ENCODE measurements at regions not wholly inside any gene's neighbourhood (a gene's known extent, or its start where the extent isn't known, plus 50 kb on each side); places are given as distances from the start of the nearest gene placed in this dataset.

GRCh38 chr3:187980861-187981260, 173.1 kb upstream of the LPP start:
- no peak for DNase-seq
- Mint-ChIP-seq H3K9me3 (ENCODE audit: unreplicated experiment) (no peaks in the 10 kb centered on the region), H3K27ac (ENCODE audit: unreplicated experiment) (no peak overlapping the region), H3K27me3 (ENCODE audit: unreplicated experiment) (no peaks in the 10 kb centered on the region), H3K36me3 (ENCODE audit: unreplicated experiment) (no peaks in the 10 kb centered on the region), H3K4me1 (ENCODE audit: low read depth, unreplicated experiment) (peaks cover 5% of the 10 kb centered on the region), H3K4me3 (ENCODE audit: unreplicated experiment) (no peak overlapping the region)
- no peak for TF ChIP-seq CTCF (IDR thresholded peaks at IDR 0.05; ENCODE audit: partially characterized antibody, unreplicated experiment)

- Mint-ChIP-seq H3K4me1 (ENCODE audit: low read depth, unreplicated experiment) (peaks cover 5% of the 10 kb centered on the region), H3K4me3 (ENCODE audit: unreplicated experiment) (no peak overlapping the region), H3K9me3 (ENCODE audit: unreplicated experiment) (no peaks in the 10 kb centered on the region), H3K27ac (ENCODE audit: unreplicated experiment) (no peak overlapping the region), H3K36me3 (ENCODE audit: unreplicated experiment) (no peaks in the 10 kb centered on the region), H3K27me3 (ENCODE audit: unreplicated experiment) (no peaks in the 10 kb centered on the region)
- no peak for DNase-seq
- TF ChIP-seq CTCF (IDR thresholded peaks at IDR 0.05; ENCODE audit: partially characterized antibody, unreplicated experiment), result no peak
These were observed 171.8 kb upstream of the LPP start for GRCh38 chr3:187982142-187982541.

GRCh38 chr3:187983484-187984124, 170.4 kb upstream of the LPP start:
- H3K4me3 Mint-ChIP-seq (ENCODE audit: unreplicated experiment), result no peak overlapping the region
- peaks cover 5% of the 10 kb centered on the region for H3K4me1 Mint-ChIP-seq (ENCODE audit: low read depth, unreplicated experiment)
- H3K36me3 Mint-ChIP-seq (ENCODE audit: unreplicated experiment), result no peaks in the 10 kb centered on the region
- H3K27ac Mint-ChIP-seq (ENCODE audit: unreplicated experiment), result no peak overlapping the region
- H3K9me3 Mint-ChIP-seq (ENCODE audit: unreplicated experiment), result no peaks in the 10 kb centered on the region
- DNase-seq, result no peak
- no peak for TF ChIP-seq CTCF (IDR thresholded peaks at IDR 0.05; ENCODE audit: partially characterized antibody, unreplicated experiment)
- no peaks in the 10 kb centered on the region for H3K27me3 Mint-ChIP-seq (ENCODE audit: unreplicated experiment)

- Mint-ChIP-seq H3K27me3 (ENCODE audit: unreplicated experiment) (no peaks in the 10 kb centered on the region), H3K4me1 (ENCODE audit: low read depth, unreplicated experiment) (peaks cover 4% of the 10 kb centered on the region), H3K4me3 (ENCODE audit: unreplicated experiment) (no peak overlapping the region), H3K9me3 (ENCODE audit: unreplicated experiment) (peaks cover under 1% of the 10 kb centered on the region), H3K27ac (ENCODE audit: unreplicated experiment) (no peak overlapping the region), H3K36me3 (ENCODE audit: unreplicated experiment) (no peaks in the 10 kb centered on the region)
- no peak for TF ChIP-seq CTCF (IDR thresholded peaks at IDR 0.05; ENCODE audit: partially characterized antibody, unreplicated experiment)
- no peak for DNase-seq
These were observed 168.3 kb upstream of the LPP start for GRCh38 chr3:187985647-187986046.

GRCh38 chr3:187986514-187986934, 167.4 kb upstream of the LPP start:
- Mint-ChIP-seq H3K27me3 (ENCODE audit: unreplicated experiment) (no peaks in the 10 kb centered on the region), H3K9me3 (ENCODE audit: unreplicated experiment) (peaks cover 2% of the 10 kb centered on the region), H3K27ac (ENCODE audit: unreplicated experiment) (no peak overlapping the region), H3K4me3 (ENCODE audit: unreplicated experiment) (no peak overlapping the region), H3K4me1 (ENCODE audit: low read depth, unreplicated experiment) (peaks cover 4% of the 10 kb centered on the region), H3K36me3 (ENCODE audit: unreplicated experiment) (no peaks in the 10 kb centered on the region)
- TF ChIP-seq CTCF (IDR thresholded peaks at IDR 0.05; ENCODE audit: partially characterized antibody, unreplicated experiment), result no peak
- DNase-seq, result no peak

Data from glutamatergic neuron (in vitro differentiated cells).